SKM-1 treated with dmso at 0.1 percent for 144 hours (cell line): ENCODE measurements at regions not wholly inside any gene's neighbourhood (a gene's known extent, or its start where the extent isn't known, plus 50 kb on each side); places are given as distances from the start of the nearest gene placed in this dataset.
"Not testable (repeated sequence)": the region's sequence is repeated elsewhere in the genome, so short reads cannot be mapped to it uniquely, and the experiment has no call there.

Source experiments
- DNase-seq: peaks from one replicate; lab custom pipeline; 2025; ENCODE audit not compliant: unreplicated experiment; lab: John Stamatoyannopoulos, UW

DNA sequence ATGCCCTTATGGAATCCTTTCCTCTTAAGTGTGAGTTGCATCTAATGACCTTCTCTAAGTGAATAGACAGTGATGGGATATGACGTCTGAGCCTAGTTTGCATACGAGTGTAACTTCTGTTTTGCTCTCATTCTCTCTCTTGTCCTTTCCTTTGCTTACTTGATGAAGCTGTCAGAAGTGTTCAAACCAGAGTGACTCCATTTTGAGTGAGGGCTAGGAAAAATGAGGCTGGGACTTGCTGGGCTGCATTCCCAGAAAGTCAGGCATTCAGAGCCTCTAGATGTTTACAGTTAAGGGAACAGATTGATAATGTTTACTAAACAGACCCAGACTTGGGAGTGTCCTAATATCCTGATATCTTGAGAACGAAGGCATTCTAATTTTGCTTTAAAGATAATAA, 311.2 kb upstream of the SOX4 start:
- DNase-seq: not testable (repeated sequence)

DNA sequence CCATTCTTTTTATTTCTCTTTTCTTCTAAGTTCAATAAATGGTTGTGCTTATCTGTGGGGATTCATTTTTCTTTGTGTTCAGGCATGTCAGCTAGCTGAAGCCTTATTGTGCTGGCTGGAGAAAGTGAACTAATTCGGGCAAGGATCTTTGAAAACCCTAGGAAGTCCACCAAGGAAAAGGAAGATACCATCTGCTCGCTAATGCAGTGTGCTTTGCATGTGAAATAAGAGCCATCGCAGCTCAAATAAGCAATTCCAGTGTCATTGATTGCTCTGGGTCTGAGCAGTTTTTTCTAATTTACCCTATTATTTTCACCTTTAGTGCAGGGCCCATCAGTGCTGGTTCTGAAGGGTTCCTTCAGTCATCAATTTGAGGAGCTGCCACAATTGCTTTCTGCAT, 309.4 kb upstream of the SOX4 start:
- no peak for DNase-seq

DNA sequence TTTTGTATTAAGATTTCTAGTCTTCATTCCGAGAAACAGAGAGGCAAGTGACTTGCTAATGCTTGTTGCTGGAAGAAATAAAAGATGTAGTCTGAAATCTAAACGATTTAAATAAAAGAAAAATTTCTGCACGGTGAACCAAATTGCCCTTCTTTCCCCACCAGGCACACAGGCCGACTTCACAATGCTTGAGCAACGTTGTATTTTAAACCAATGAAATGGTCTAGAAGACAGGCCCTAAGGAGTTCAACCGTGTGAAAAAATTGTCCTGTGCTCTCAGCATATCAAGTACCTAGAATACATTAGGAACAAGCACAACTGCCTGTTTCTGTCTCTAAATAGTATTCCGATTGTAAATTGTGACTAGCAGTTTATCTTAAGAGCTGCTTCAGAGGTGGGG, 308.8 kb upstream of the SOX4 start:
- DNase-seq: no peak

DNA sequence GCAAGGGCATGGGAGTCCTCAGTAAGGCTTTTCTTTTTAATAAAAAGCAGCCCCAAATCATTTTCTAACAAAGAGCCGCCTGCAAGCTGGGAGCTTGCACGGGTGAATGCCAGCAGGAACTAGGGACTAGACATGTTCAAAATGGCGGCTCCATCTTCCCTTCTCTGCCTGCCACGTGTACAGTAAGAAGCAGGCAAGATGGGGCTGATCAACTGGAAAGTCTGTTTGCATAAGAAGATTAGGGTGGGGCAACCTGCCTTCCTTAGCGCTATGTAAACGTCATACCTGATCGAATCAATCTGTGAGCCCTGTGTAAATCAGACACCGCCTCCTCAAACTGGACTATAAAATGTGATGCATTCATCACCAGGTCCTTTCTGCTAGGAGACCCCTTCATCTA, 299.4 kb upstream of the SOX4 start:
- DNase-seq: no peak

DNA sequence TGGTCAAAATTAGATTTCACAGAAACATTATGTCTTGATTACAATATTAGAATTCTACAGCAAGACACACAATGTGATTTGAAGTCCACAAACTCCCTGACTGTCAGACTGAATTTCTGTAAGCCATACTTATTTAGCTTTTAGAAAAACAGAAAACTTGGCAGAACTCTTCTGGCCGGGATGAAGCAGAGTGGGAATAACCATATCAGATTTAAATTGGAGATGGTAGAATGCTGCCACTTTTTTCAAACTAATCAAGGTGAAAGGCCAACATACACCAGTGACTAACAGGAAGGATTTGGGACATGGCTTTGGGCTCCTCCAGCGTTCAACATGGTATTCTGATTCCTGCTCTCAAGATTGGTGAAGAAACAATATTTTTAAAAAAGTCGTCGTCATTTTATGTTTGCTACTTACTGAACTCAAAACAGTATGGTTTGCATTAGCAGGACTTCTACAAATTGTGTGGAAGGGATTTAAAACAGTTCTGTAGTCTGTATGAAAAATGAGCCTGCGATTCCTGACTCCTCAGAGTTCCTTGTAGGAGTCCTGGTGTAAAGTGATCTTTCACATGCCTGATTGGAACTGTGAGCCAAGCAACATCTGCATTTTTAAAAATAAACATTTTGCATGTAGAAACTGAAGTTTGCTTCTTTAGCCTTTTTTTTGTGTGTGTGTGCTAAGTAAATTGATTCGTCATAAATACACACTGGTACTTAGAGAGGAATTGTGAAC, 297.9 kb upstream of the SOX4 start:
- no peak for DNase-seq

DNA sequence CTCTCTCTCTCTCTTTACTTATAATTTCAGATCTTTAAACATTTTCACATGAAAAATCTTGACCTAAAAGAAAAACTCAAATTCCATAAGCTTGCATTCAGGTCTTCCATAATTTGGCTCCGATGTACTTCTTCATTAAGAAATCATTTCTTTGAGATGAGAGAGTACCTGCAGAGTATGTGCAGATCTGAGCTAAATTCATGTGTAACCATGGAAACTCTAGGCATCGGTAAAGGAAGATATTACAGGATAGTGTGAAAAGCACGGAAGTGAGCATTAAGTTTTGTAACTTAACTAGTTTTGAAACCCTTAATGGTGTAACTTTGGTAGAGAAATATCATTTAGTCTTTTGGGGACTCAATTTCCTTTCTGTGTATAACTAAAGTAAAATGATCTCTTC, 295.9 kb upstream of the SOX4 start:
- no peak for DNase-seq

DNA sequence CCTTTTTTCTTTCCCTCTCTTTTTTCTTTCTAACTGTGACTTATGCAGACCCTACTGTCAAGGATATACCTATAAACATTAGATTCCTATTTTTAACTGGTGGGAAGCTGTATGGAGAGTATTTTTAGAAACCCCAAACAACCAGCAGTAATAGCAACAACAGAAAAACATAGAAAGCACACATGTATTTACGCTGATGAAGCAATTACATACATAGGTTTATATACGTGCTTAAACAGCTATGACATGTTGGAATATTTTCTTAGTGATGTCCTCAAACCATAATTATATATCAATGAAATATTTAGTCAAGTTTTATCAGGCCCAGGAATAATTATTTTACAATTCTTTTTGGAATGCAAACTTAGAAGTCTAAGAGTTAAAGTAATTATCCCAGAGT, 294.3 kb upstream of the SOX4 start:
- DNase-seq: no peak

DNA sequence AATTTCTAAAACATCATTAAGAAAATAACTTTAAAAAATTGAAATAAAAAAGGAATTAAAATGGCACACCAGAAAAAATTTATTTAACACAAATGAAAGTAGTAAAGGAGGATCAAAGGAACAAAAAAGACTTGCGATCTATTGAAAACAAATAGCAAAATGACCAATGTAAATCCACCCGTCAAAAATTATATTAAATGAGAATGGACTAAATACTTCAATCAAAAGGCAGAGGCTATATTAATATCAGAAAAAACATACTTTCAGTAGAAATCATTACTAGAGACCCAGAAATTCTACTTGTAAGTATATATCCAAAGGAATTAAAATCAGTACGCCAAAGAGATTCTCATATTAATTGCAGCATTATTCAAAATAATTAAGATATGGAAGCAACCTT, 293.1 kb upstream of the SOX4 start:
- no peak for DNase-seq

DNA sequence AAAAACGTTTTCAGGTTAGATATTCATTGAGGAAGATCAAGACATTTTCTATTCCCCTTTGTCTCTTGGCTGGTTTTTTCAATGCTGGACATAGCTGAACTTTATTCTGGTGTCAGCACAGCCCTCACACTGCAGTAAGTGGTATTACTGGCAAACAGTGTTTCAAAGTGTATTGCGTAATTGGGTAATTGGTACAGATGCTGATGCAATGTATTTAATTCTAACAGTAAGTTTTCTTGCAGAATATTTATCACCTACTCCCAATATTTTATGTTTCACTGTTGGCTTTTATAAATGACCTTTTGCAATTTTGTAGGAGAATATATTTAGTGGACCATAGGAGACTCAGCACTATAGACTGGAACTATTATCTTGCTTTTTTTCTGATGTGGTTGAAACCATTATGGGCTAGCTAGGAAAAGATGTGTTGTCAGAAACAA, 287.6 kb upstream of the SOX4 start:
- peak; percentile 50 for DNase-seq

DNA sequence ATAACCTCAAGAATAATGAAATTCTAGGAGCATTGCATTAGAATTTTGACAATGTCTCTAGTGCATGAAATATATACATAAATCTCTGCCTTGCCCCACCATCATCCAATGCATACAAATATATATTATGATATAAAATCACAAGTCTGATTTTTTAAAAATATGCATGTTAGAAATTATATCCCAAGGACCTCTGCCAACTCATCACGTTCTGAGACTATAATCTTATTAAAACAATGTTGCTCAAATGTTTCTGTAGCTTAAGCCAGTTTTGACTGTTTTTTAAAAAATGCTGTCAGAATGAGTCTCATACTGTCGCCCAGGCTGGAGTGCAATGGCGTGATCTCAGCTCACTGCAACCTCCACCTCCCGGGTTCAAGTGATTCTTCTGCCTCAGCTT, 287.0 kb upstream of the SOX4 start:
- DNase-seq: no peak

DNA sequence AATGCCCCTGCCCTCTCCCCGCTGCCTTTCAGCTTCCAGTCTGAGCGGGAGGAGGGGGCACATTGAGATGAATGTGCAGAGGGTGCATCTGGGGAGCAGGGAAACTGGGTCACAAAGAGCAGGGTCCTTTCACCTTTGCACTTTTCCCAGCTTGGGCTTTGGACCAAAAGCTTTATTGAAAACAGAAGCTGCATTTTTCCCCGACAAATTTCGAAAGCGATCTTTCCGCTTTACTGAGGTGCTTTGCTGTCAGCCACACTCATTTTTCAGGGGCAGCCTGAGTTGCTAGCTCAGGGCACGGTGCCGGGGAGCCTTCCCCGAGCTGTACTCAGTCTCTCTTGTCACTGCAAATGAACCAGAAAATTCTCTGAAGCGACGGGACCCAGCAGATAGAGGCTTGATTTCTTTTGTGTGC, 283.7 kb upstream of the SOX4 start:
- no peak for DNase-seq

DNA sequence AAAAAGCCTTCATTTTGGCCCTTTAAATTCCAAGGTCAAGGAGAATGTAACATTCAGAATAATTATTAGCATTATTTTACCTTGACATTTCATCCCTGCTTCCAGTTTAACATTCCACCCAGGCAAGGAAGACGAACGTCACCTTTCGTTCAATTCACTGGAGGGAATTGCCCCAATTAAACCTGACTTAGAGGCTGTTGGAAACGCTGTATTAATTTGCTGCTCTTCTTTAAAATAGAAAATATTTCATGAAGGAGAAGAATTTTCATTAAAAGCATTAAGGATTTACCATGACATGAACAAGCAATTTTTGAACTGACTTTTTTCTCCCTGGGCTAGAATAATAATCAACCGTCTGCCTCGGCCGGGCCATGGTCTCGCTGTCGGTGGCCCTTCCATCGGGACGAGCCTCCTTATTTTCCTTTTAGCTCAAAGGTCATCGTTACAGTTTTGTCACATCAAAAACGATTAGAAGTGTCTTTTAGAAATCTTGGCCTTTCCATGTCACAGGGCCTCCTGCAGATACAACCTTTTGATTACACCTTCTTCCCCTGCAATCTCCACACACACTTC, 282.9 kb upstream of the SOX4 start:
- no peak for DNase-seq

DNA sequence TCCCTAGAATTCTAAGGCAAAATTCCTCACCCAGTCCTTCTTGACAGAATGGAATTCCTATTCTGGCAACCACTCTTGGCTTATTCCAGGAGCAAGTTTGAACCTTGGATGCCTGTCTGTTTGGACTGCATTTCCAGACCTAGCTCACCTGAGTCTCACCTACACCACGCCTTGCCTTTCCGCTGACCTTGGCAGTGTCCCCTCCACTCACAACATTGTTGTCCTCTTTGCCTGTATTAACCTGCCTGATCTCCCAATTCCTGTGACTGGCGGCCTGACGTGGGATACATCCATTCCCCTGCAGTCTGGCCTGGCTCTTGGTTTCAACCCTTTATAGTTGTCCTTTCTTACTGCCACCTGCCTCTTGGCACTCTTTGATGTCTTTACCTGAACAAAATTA, 281.4 kb upstream of the SOX4 start:
- no peak for DNase-seq

DNA sequence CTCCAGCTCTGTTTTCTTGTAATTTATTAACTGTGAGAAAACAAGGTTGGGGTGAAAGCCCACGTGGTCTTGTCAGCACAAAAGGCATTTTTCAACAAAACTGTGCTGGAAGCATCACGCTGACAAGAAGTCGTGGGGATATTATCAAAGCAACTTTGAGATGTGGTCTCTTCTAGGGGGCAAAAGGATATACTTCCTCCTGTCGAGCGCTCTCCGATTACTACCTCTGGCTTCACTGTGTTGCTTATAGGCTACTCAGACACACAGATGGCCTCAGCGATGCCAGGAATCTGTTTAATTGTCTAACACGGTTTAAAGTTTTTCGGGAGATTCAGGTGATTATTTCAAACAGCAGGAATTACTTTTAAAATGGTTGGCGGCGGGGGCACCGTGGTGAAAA, 275.9 kb upstream of the SOX4 start:
- DNase-seq: no peak

DNA sequence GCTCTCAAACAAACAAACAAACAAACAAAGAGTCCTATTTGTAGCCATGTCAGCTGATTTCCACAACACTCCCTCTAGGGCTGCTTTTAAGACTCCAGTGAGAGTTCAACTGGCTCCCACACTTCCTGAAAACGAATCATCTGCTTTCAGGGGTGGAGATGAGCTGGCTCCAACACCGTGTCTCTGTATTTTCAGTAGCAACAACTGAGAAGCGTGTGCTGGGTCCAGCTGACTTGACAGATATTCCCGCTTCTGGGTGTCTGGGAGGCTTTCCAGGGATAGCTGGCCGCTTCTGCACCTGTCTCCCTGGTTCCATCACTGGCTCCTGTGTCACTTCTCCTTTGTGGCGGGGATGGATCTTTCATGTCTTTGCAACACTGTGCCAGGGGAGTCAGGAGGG, 272.5 kb upstream of the SOX4 start:
- no peak for DNase-seq

DNA sequence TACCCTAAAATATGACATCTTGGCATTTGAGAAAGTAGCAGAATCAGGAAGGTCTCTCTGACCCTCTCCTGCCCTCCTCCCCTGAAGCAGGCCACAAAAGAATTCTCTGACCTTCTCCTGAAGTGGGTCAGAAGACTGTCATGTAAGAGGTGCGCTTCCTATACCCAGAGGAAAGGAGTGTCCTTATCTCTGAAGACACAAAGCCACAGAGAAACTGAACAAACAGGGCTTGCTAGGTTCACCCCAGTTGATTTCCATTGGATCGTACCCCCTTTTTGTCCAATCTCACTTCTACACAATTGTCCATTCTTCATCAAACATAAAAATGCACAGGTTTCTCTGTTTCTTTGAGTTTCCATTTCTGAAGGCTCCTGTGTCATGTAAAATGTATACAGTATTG, 272.0 kb upstream of the SOX4 start:
- no peak for DNase-seq

DNA sequence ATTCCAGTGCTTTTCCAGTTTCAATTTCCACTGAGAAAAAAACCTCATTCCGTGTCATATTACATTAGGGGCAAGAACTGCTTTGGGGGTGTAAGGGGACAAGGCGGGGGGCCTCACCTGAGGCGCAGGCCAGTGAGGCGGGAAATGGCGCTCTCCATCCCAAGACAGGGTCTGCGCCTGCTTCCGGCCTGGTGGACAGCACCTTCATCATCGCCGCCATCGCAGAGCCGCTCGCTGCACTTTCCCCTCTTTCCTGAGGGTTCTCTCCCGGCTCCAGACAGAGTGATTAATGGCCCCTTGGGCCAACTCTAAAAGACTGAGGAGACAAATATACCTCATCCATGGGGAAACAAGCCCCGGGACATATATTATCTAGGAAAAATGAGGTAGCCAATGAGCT, 270.0 kb upstream of the SOX4 start:
- DNase-seq: no peak

DNA sequence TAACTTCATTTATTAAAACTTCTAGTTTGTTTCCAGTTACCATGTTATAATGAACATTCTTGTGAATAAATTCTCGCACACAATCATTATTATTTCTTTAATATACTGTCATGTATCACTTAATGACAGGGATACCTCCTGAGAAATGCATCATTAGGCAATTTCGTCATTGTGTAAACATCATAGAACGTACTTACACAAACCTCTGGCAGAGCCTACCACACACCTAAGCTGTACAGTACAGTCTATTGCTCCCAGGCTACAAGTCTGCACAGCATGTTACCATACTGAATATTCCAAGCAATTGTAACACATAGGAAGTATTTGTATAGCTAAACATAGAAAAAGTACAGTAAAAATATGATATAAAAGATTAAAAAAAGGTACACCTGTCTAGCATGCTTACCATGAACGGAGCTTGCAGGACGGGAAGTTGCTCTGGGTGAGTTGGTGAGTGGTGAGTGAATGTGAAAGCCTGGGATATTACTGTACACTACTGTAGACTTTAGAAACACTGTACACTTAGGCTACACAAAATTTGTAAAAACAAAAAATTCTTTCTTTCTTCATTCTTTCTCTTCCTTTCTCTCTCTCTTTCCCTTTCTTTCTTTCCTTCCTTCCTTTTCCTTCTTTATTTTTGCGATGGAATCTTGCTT, 268.2 kb upstream of the SOX4 start:
- DNase-seq: no peak

DNA sequence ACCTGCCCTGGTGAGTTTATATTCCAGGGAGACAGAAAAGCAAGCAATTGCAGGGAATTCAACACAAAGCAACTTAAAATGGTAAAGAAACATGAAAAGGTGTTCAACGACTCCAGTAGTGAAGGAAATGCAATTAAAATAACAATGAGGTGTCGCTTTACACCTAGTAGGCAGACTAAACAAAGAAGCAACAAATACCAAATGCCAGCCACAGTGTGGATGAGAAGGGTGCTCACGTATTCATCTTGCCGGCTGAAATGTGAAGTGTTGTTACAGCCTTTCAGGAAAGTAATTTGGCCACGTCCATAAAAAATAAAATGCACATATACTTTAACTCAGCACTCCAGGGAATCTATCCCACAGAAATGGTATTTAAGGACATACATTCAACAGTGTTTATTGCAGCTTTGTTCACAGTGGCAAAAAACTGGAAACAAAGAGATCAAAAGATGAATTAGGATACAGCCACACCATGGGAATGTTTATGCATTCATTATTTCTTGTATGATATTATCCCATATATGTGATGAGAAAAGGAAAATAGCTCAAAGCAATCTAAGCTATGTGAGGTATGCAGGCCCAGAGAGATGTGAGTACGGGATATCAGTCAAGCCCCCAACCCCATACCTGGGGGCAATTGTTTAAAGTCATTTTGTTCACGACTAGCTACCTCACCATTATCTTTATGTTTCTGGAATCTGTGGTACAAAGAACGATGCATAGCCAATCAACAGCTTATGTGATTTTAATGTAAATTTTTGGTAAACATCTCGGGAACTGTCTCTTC, 266.0 kb upstream of the SOX4 start:
- no peak for DNase-seq

DNA sequence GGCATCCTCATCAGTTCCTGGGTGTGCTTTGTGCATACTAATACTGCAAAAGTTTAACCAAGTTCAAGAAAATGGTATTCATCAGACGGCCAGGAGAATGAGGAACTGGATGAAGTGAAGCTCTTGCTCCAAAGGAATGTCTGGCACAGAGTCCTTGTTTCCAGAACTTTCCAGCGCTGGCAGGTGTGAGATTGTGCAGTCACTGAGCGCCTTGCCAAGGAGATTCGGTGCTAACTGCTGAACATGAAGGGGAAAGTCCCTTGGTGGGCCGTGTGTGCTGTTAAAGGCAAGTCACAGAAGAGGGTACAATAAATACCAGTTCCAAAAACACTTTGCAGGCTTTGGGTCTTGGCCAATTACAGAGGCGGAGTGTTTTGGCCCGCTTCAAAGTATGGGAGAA, 262.3 kb upstream of the SOX4 start:
- no peak for DNase-seq

DNA sequence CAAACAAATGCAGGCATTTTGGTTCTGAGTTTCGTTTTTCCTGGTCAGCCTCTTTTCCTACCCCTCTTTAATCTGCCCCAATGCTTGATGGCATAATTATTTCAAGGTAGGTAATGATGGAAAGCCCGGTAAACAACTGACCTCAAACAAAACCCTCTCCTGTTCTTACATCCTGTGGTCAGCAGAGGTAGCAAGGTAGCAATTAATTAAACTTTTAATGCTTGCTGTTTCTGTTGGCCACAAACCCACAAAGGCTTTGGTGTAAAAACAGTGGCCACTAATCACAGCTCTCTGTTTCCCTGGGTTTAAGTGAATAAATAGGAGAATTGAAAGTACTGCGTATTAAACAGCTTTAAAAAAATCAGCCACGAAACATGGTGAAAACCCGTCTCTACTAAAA, 261.5 kb upstream of the SOX4 start:
- DNase-seq: no peak

DNA sequence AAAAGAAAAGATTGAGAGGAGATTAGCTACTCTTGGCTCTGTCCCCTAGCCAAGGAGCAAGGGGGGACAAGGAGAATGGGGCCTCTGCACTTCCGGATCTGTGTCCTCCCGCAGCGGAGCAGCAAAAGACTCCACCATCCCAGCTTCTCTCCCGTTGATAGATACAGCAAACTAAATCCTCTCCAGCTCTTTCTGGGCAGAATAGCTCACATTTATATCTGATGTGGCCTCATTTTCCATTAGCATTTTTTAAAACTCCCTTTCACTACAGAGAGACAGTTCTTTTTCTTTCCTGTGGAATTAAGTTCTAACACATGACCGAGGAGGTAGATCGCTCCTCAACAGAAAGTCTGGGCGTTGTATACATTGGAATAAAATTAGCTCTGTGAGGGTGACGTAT, 260.9 kb upstream of the SOX4 start:
- no peak for DNase-seq
